Activated naive CD4-positive, alpha-beta T cell treated with anti-CD3 and anti-CD28 coated beads, Interleukin-2, amount 50 U/mL, for 72 hours (primary cell): ENCODE measurements at regions not wholly inside any gene's neighbourhood (a gene's known extent, or its start where the extent isn't known, plus 50 kb on each side); places are given as distances from the start of the nearest gene placed in this dataset.
A peak's percentile ranks its signal among the peaks of the same experiment; 100 is the strongest.

Experiments used
- ATAC-seq, 2 donors: fragments of 150-1000 bp; cut with Tn5 transposase; 2 replicates each; pipeline ENCODE4 v1.10.0; 2021; ENCODE audit warnings: mild to moderate bottlenecking in 2 of 2, moderate library complexity in 2 of 2
- DNase-seq, 2 donors: peaks; one replicate each; pipeline ENCODE4 v3.0.0; 2021 to 2022; ENCODE audit warnings: low spot score in 2 of 2
- H3K27ac Mint-ChIP-seq, 2 donors: one replicate each; pipeline ENCODE4 v1.8.0; 2022; ENCODE audit warnings: mild to moderate bottlenecking in 2 of 2, mixed read lengths in 2 of 2
- H3K36me3 Mint-ChIP-seq, 2 donors: one replicate each; pipeline ENCODE4 v1.8.0; 2022; ENCODE audit warnings: mixed read lengths in 2 of 2
- H3K9me3 Mint-ChIP-seq, 2 donors: one replicate each; pipeline ENCODE4 v1.8.0; 2022; ENCODE audit warnings: mixed read lengths in 2 of 2

DNA sequence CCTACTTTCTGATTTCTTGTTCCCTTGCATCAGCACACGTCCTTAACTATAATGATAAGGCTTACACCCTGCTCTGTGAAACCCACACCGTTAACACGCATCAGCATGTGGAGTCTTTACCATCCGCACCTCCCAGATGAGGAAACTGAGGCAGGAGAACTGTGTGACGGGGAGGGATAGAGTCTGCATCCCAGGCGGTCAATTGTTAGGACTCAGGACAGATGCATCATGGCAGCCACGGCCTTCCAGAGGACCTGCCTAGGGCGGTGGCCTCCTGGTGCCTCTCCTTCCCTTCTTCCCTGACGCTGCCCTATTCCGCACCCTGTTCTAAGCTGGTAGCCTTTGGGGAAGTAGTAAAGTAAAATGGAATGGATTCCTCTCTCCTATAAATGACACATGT, 326.0 kb downstream of the TEX29 start:
- Mint-ChIP-seq H3K9me3 (no peaks in the 10 kb centered on the region), H3K36me3 (no peaks in the 10 kb centered on the region), H3K27ac (no peak overlapping the region)
- DNase-seq (no peak), ATAC-seq (no peak)

DNA sequence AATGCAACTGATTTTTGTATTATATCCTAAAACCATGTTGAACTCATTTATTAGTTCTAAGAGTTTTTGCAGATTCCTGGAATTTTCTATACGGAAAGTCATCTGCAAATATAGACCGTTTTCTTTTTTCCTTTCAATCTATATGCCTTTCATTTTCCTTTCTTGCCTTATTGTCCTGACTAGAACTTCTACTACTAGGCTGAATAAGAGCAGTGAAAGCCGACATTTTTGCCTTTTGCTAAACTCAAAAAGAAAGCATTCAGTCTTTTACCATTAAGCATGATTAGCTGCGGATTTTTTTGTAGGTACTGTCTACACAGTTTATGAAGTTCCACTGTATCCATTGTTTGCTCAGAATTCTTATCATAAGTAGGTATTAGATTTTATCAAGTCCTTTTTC, 328.4 kb downstream of the TEX29 start:
- no peak for ATAC-seq
- Mint-ChIP-seq H3K36me3 (no peaks in the 10 kb centered on the region), H3K27ac (no peak overlapping the region)

DNA sequence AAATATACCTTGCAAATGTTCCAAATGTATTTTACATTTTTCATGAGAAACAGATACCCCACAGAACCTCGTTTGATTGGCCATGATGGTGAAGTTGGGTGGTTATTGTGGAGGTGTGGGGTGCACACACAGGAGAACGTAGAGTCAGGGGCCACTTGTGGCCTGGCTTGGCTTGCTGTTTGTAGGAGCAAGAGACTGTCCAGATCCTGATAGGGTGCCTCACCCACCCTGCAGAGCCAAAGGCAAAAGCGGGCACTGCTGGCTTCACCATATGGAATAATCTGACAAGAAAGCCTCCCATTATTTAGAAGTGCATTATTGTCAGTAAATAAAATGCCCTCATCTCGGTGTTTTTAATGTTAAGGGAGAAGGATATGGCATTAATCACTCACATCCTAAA, 330.2 kb downstream of the TEX29 start:
- Mint-ChIP-seq H3K9me3 (no peaks in the 10 kb centered on the region), H3K27ac (no peak overlapping the region), H3K36me3 (no peaks in the 10 kb centered on the region)
- ATAC-seq (no peak), DNase-seq (no peak)

More for the DNA sequence above, 328.4 kb downstream of the TEX29 start:
- DNase-seq: no peak
- no peaks in the 10 kb centered on the region for H3K9me3 Mint-ChIP-seq

GRCh38 chr13:111652676-111653075, 332.2 kb downstream of the TEX29 start:
- ATAC-seq: no peak
- DNase-seq: no peak

GRCh38 chr13:111654531-111654930, 334.1 kb downstream of the TEX29 start:
- Mint-ChIP-seq H3K36me3 (no peaks in the 10 kb centered on the region), H3K9me3 (no peaks in the 10 kb centered on the region), H3K27ac (no peak overlapping the region)
- DNase-seq (no peak), ATAC-seq (no peak)

More at GRCh38 chr13:111652676-111653075, 332.2 kb downstream of the TEX29 start:
- H3K36me3 Mint-ChIP-seq: no peaks in the 10 kb centered on the region
- H3K9me3 Mint-ChIP-seq: no peaks in the 10 kb centered on the region
- no peak overlapping the region for H3K27ac Mint-ChIP-seq

DNA sequence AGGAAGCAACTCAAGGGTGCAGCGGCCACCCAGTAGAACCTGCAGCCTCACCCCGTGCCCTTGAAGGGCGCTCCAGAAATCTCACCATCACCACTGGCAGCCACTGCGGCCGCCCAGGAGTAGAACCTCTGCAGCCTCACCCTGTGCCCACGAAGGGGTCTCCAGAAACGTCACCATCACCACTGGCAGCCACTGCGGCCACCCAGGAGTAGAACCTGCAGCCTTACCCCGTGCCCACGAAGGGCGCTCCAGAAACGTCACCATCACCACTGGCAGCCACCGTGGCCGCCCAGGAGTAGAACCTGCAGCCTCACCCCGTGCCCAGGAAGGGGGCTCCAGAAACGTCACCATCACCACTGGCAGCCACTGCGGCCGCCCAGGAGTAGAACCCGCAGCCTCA, 336.0 kb downstream of the TEX29 start:
- H3K27ac Mint-ChIP-seq: no peak overlapping the region
- no peak for DNase-seq
- no peaks in the 10 kb centered on the region for H3K36me3 Mint-ChIP-seq
- no peak for ATAC-seq
- no peaks in the 10 kb centered on the region for H3K9me3 Mint-ChIP-seq

DNA sequence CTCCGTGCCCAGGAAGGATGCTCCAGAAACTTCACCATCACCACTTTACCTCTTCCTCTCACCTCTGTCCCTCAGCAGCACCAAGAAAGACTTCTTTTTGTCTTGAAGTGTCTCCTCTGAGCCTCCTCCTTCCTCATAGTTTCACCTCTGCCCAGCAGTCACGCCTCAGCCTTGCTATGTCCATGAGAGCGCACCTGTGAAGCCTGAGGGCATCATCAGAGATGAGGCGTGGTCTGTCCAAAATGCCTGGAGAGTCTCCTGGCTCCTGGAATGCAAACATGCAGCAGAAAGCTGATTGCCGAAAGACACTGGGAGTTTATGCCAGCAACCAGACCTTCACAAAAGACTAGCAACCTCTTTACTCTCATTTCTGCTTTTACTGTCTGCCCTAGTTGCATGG, 336.6 kb downstream of the TEX29 start:
- no peaks in the 10 kb centered on the region for H3K9me3 Mint-ChIP-seq
- ATAC-seq (no peak), DNase-seq (no peak)
- H3K36me3 Mint-ChIP-seq: no peaks in the 10 kb centered on the region
- H3K27ac Mint-ChIP-seq: no peak overlapping the region

DNA sequence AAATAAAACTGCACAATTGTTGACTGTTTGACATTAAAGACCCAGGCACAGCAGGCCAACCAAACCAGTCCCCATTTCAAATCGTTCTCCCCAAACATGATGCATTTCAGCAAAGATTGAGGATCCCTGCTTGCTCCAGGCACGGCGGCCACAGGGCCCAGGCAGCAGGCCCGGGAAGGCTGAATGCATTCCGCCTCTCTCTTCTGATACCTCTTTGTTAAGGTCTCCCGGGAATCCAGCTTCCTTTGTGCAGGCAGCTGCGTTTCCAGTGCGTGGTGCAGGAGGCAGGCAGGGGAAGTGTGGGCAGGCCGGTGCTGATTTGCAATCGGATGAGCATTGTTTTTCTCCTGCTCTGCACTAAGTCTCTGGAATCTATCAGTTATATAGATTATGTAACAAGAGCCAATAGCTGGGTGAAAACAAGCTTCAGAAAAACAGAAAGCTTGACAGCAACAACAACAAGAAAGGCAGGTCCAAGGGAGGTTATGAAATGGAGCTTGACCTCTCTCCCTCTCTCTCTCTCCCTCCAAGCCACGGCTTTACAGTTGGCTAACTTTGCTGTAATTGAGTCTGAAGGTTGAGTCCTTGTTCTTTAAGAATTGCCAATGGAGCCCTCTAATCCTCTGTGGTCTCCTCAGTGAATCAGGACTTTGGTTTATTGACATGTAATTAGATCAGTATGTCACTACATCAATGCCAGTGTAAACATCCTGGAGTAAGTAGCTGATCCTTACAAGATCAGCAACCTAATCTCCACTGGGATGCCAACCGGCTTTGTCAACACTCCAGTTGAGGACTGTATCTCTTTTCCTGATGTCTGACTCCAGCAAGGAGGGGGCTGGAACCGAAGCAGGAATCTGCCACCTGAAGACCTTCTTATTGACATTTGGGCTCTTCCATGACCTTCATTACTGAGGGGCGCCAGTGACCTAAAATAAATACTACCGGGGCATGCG, 338.0 kb downstream of the TEX29 start:
- DNase-seq (no peak), ATAC-seq (no peak)
- no peaks in the 10 kb centered on the region for H3K36me3 Mint-ChIP-seq
- peak overlapping the region in 1 of 2 donors; percentile 65 for H3K27ac Mint-ChIP-seq
- no peaks in the 10 kb centered on the region for H3K9me3 Mint-ChIP-seq

DNA sequence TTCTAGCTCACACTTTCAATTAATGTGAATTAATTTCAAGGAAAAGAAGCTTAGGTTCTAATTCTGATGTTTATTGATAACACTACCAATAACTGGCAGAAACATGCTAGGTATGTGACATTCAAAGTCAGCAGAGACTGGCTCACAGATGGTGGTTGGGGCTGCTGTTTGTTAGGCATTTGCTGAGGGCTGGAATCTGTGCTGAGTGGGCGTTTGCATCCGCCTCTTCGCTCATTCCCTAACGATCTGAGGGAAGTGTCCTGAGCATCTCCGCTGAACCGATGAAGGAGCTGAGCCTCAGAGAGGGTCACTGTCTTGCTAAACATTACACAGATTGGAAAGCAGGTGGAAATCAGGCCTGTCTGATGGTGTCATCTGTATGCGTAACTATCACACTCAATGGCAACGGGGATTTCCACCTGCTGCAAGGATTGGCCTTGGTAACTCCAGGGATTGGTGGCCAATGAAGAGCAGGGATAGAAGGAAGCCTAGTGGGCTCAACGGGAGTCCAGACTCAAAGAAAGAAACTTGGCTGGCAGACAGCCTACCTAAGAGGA, 338.9 kb downstream of the TEX29 start:
- H3K36me3 Mint-ChIP-seq: no peaks in the 10 kb centered on the region
- H3K27ac Mint-ChIP-seq: no peak overlapping the region
- no peak for DNase-seq
- H3K9me3 Mint-ChIP-seq: no peaks in the 10 kb centered on the region
- no peak for ATAC-seq

GRCh38 chr13:111659842-111660241, 339.4 kb downstream of the TEX29 start:
- DNase-seq (no peak), ATAC-seq (no peak)
- Mint-ChIP-seq H3K9me3 (no peaks in the 10 kb centered on the region), H3K36me3 (no peaks in the 10 kb centered on the region), H3K27ac (no peak overlapping the region)

- DNase-seq: no peak
- Mint-ChIP-seq H3K9me3 (no peaks in the 10 kb centered on the region), H3K36me3 (no peaks in the 10 kb centered on the region), H3K27ac (no peak overlapping the region)
- no peak for ATAC-seq
These were observed 340.6 kb downstream of the TEX29 start for GRCh38 chr13:111661052-111661451.

GRCh38 chr13:111661776-111662175, 341.3 kb downstream of the TEX29 start:
- H3K9me3 Mint-ChIP-seq: no peaks in the 10 kb centered on the region
- no peak overlapping the region for H3K27ac Mint-ChIP-seq
- no peak for ATAC-seq
- no peak for DNase-seq
- H3K36me3 Mint-ChIP-seq: no peaks in the 10 kb centered on the region

DNA sequence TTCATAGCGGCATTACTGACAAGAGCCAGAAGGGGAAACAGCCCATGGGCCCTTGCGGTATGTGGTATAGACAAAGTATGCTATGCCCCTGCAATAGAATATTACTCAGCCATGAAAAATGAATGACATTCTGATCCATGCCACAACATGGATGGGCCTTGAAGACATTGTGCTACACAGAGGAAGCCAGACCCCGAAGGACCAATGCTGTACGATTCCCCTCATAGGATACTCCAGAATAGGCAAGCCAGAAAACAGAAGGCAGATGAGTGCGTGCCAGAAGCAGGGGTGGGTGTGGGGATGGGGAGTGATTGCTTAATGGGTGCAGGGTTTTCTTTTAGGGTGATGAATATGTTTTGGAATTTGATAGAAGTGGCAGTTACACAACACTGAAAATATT, 342.0 kb downstream of the TEX29 start:
- ATAC-seq (no peak), DNase-seq (no peak)
- H3K27ac Mint-ChIP-seq: no peak overlapping the region
- no peaks in the 10 kb centered on the region for H3K9me3 Mint-ChIP-seq
- H3K36me3 Mint-ChIP-seq: no peaks in the 10 kb centered on the region

GRCh38 chr13:111662895-111663294, 342.5 kb downstream of the TEX29 start:
- no peak overlapping the region for H3K27ac Mint-ChIP-seq
- DNase-seq (no peak), ATAC-seq (no peak)
- H3K36me3 Mint-ChIP-seq: no peaks in the 10 kb centered on the region
- no peaks in the 10 kb centered on the region for H3K9me3 Mint-ChIP-seq

GRCh38 chr13:111663505-111663904, 343.1 kb downstream of the TEX29 start:
- ATAC-seq (no peak), DNase-seq (no peak)
- Mint-ChIP-seq H3K27ac (no peak overlapping the region), H3K36me3 (no peaks in the 10 kb centered on the region), H3K9me3 (no peaks in the 10 kb centered on the region)

DNA sequence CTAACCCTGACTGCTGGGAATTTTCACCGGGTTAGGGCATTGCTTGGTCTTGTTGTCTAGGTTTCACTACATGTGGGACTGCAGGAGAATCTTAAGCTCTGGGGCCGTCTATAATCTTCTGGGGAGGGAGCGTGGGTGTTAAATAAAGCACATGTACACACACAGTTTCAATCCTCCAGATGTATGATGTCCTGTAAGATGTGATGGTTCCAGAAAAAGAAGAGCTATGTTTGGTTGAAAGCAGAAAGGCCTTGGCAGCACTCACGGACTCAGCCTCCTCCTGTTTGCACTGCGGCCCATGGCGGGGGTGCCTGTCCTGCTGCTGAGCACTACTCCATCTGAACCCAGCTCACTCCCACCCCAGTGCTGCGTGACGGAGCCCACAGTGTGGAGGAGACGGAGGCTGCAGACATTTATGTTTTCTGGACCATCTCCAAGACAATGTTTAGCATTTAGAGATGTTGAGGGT, 343.5 kb downstream of the TEX29 start:
- DNase-seq (no peak), ATAC-seq (no peak)
- H3K27ac Mint-ChIP-seq: no peak overlapping the region
- H3K36me3 Mint-ChIP-seq: no peaks in the 10 kb centered on the region
- no peaks in the 10 kb centered on the region for H3K9me3 Mint-ChIP-seq

- no peak for DNase-seq
- H3K9me3 Mint-ChIP-seq: no peaks in the 10 kb centered on the region
- H3K36me3 Mint-ChIP-seq: no peaks in the 10 kb centered on the region
- no peak overlapping the region for H3K27ac Mint-ChIP-seq
- no peak for ATAC-seq
These were observed 344.3 kb downstream of the TEX29 start for GRCh38 chr13:111664696-111665095.

DNA sequence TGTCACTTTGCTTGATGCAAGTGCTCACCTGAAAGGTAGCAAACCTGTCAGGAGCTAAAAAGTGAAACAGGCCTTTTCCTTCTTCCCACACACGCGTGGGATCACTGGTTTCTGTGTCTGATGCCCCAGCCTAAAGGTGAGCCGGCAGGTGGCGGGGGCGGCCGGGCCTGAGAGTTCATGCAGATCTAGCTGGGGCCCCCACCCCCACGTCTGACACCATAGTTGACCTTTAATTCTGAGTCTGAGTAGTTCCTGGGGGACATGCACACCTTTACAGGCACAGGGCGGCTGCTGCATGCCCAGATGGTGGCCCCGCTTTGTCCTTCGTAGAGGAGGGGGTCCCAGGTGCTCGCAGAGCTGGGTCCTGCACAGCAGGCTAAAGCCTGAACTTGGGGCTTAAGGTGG, 345.3 kb downstream of the TEX29 start:
- H3K9me3 Mint-ChIP-seq: no peaks in the 10 kb centered on the region
- no peak for ATAC-seq
- no peaks in the 10 kb centered on the region for H3K36me3 Mint-ChIP-seq
- no peak overlapping the region for H3K27ac Mint-ChIP-seq
- DNase-seq: no peak
